ENCODE measurements at regions not wholly inside any gene's neighbourhood (a gene's known extent, or its start where the extent isn't known, plus 50 kb on each side); places are given as distances from the start of the nearest gene placed in this dataset.

- POLR2A ChIA-PET, result no interaction called here
- H3K36me3 Mint-ChIP-seq, result no peaks in the 10 kb centered on the region
- no peaks in the 10 kb centered on the region for H3K4me1 Mint-ChIP-seq
- H3K27me3 Mint-ChIP-seq, result peaks cover 18% of the 10 kb centered on the region
- no peak overlapping the region for H3K27ac Mint-ChIP-seq
- H3K9me3 Mint-ChIP-seq, result no peaks in the 10 kb centered on the region
- ATAC-seq (ENCODE audit: low read depth), result no peak
- H3K4me3 Mint-ChIP-seq, result no peak overlapping the region
- no peak for DNase-seq
These were observed 102.5 kb upstream of the CELF2 start for GRCh38 chr10:10915215-10915614.

- ATAC-seq (ENCODE audit: low read depth) (no peak), DNase-seq (no peak)
- peaks cover 17% of the 10 kb centered on the region for H3K27me3 Mint-ChIP-seq
- no peaks in the 10 kb centered on the region for H3K36me3 Mint-ChIP-seq
- POLR2A ChIA-PET, result no interaction called here
- H3K4me1 Mint-ChIP-seq, result no peaks in the 10 kb centered on the region
- no peak overlapping the region for H3K27ac Mint-ChIP-seq
- H3K9me3 Mint-ChIP-seq, result no peaks in the 10 kb centered on the region
- no peak overlapping the region for H3K4me3 Mint-ChIP-seq
These were observed 100.6 kb upstream of the CELF2 start for GRCh38 chr10:10917031-10917430.

DNA sequence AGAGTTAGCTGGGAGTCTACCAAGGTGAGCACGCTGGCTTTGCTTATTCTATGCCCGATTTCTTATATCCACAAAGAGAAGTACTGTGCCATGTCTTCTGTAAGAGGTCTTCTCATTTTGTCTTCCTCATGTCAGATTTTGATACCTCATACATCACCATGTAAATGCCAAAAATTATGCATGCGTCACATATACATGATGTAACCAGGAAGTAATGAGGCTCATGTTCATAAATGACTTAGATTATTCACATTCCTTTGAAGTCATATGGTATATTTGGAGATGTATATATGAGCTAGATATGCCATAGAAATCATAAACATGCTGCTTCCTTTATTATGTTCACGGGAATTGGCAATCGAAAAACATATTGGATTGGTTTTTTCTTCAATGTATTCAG lies 97.7 kb upstream of the CELF2 start:
- peaks cover 8% of the 10 kb centered on the region for H3K27me3 Mint-ChIP-seq
- H3K4me3 Mint-ChIP-seq, result no peak overlapping the region
- H3K36me3 Mint-ChIP-seq, result no peaks in the 10 kb centered on the region
- H3K9me3 Mint-ChIP-seq, result no peaks in the 10 kb centered on the region
- H3K4me1 Mint-ChIP-seq, result no peaks in the 10 kb centered on the region
- POLR2A ChIA-PET, result no interaction called here
- no peak for DNase-seq
- H3K27ac Mint-ChIP-seq, result no peak overlapping the region
- ATAC-seq (ENCODE audit: low read depth), result no peak

DNA sequence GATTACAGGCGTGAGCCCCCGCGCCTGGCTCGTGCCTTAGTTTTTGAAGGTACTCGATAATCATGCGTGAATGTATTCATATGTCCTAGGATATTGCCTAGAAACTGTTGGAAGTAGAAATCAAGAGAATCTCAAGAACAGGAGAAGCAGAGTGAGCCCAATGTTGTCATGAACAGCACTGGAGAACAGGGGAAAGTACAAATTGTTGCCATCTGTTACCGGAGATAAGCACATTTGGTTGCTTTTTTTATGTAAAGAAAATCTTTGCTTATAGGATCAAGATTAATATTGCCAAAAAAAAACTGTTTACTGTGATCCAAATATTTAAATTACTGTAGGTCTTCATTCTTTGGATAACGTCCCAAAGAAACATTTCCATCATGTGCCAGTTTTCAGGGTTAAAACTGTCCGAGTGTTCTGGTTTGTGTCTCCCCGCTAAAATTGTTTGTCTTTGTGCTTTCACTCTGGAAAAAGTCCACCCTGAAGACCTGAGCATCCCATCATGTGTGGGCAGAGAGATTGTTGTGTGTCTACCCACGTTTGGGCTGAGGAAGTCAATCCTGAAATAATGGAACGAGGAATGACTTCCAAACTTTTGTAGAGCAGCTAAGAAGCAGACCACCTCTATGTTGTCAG lies 95.7 kb upstream of the CELF2 start:
- DNase-seq (no peak), ATAC-seq (ENCODE audit: low read depth) (no peak)
- no peaks in the 10 kb centered on the region for H3K4me1 Mint-ChIP-seq
- H3K4me3 Mint-ChIP-seq, result no peak overlapping the region
- H3K27me3 Mint-ChIP-seq, result peaks cover 7% of the 10 kb centered on the region
- no peaks in the 10 kb centered on the region for H3K9me3 Mint-ChIP-seq
- H3K27ac Mint-ChIP-seq, result no peak overlapping the region
- no peaks in the 10 kb centered on the region for H3K36me3 Mint-ChIP-seq
- POLR2A ChIA-PET, result no interaction called here

DNA sequence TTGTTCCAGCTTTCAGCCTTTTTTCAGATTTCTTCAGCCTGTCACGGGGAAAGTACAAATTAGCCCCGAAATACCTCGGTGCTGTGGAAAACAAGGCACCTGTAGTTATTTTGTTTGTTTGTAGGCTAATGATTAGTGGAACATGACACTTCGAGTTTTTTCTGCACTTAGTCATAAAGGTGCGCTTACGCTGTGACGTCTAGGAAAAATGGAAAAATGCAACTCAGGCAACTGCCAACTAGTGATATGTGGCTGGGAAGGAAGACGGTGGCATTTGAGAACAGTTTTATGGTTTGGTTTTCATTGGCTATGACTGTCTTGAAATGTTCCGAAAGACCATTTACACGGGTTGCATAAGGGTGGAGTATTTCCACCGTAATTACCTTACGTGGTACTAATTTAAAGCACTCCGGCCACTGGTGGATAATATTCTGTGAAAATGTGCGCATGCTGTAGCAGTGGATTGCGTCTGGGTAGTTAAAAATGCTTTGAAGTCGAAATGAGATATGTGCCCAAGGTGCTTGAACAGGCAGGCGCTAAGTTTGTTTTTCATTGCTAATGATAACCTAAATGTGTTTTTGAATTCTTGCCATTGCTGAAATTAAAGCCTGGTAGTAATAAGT lies 94.5 kb upstream of the CELF2 start:
- POLR2A ChIA-PET, result no interaction called here
- Mint-ChIP-seq H3K27ac (no peak overlapping the region), H3K4me3 (no peak overlapping the region), H3K9me3 (no peaks in the 10 kb centered on the region), H3K36me3 (no peaks in the 10 kb centered on the region), H3K4me1 (no peaks in the 10 kb centered on the region), H3K27me3 (peaks cover 5% of the 10 kb centered on the region)
- no peak for ATAC-seq (ENCODE audit: low read depth)
- DNase-seq, result no peak

DNA sequence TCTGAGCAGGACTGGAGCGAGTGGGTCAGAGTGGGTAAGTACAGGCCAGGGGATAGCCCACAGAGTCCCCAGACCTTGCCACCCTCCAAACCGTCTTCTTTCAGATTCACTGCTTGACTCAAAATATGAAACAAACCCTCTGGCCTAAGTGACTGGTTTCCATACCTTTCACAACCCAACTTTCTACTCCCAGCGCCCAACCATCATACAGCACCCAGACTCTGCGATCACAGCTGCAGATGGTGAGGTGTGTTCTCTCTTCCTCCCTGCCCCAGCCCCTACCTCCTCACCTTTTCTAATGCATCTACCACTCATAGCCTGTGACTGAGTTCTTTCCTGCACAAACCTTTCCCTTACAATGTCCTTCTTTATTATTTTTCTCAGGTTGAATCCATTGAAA lies 92.0 kb upstream of the CELF2 start:
- H3K4me3 Mint-ChIP-seq, result no peak overlapping the region
- H3K4me1 Mint-ChIP-seq, result no peaks in the 10 kb centered on the region
- POLR2A ChIA-PET, result no interaction called here
- H3K36me3 Mint-ChIP-seq, result no peaks in the 10 kb centered on the region
- no peak overlapping the region for H3K27ac Mint-ChIP-seq
- H3K9me3 Mint-ChIP-seq, result no peaks in the 10 kb centered on the region
- H3K27me3 Mint-ChIP-seq, result peaks cover 6% of the 10 kb centered on the region
- DNase-seq (no peak), ATAC-seq (ENCODE audit: low read depth) (no peak)

DNA sequence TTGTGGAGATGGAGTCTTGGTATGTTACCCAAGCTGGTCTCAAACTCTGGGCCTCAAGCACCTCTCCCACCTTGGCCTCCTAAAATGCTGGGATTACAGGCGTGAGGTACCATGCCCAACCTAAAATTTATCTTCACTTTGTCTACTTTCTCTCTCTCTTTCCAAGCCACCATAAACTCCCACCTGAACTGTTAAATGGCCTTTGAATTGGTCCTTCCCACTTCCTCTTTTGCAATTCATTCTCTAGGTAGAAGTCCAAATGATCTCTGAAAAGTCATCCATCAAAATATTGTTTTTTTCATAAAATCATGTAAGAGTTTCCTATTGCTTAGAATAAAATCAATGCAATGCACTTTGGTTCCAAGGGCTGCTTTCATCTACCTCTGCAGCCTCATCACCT lies 90.1 kb upstream of the CELF2 start:
- H3K4me1 Mint-ChIP-seq, result no peaks in the 10 kb centered on the region
- H3K4me3 Mint-ChIP-seq, result no peak overlapping the region
- H3K9me3 Mint-ChIP-seq, result no peaks in the 10 kb centered on the region
- H3K27me3 Mint-ChIP-seq, result peaks cover 6% of the 10 kb centered on the region
- ATAC-seq (ENCODE audit: low read depth) (no peak), DNase-seq (no peak)
- POLR2A ChIA-PET, result no interaction called here
- no peaks in the 10 kb centered on the region for H3K36me3 Mint-ChIP-seq
- no peak overlapping the region for H3K27ac Mint-ChIP-seq

GRCh38 chr10:10930979-10931743 lies 86.5 kb upstream of the CELF2 start:
- DNase-seq (no peak), ATAC-seq (ENCODE audit: low read depth) (no peak)
- H3K9me3 Mint-ChIP-seq, result no peaks in the 10 kb centered on the region
- no peak overlapping the region for H3K27ac Mint-ChIP-seq
- POLR2A ChIA-PET, result no interaction called here
- H3K4me1 Mint-ChIP-seq, result no peaks in the 10 kb centered on the region
- H3K36me3 Mint-ChIP-seq, result no peaks in the 10 kb centered on the region
- peaks cover 11% of the 10 kb centered on the region for H3K27me3 Mint-ChIP-seq
- no peak overlapping the region for H3K4me3 Mint-ChIP-seq

DNA sequence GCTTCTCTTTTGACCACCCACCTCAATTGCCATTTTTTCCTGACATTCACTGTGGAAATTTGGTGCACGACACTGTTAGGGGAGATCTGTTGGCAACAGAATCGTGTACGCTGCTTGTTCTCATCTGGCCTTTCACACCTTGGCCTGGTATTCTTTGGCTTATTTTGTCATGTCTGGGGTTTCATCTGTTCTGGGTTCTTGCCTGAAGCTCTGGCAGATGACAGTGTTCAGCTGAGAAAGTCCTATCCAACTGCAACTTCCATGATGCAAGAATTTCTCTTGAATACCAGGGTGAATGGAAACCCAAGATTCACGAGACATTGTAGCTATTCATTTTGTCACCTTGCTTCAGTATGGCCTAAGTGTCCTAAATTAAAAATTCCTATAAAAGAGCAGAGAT lies 82.6 kb upstream of the CELF2 start:
- no peak overlapping the region for H3K4me3 Mint-ChIP-seq
- DNase-seq (no peak), ATAC-seq (ENCODE audit: low read depth) (no peak)
- no peak overlapping the region for H3K27ac Mint-ChIP-seq
- H3K36me3 Mint-ChIP-seq, result no peaks in the 10 kb centered on the region
- H3K4me1 Mint-ChIP-seq, result no peaks in the 10 kb centered on the region
- no peaks in the 10 kb centered on the region for H3K9me3 Mint-ChIP-seq
- peaks cover 7% of the 10 kb centered on the region for H3K27me3 Mint-ChIP-seq
- POLR2A ChIA-PET, result no interaction called here

DNA sequence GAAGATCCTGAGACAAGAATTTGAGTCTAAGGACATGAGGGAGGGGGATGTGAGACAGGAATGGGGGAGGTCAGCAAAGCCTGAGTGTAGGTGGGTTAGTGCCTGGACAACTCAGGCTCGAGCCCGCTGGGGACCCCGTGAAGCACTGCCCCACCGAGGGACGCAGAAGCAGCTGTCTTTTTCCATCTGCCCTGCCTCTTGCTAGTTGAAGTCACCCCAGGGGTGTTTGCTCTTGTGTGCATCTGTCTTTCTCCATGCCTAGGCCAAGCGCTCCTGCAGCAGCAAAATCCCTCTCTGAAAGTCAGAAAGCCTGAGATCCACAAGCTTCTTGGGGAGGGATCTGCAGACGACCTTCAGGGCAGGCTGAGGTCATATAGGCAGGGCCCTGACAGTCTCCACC lies 79.0 kb upstream of the CELF2 start:
- no peak overlapping the region for H3K4me3 Mint-ChIP-seq
- ATAC-seq (ENCODE audit: low read depth), result no peak
- H3K27me3 Mint-ChIP-seq, result peaks cover 11% of the 10 kb centered on the region
- H3K27ac Mint-ChIP-seq, result no peak overlapping the region
- peaks cover 7% of the 10 kb centered on the region for H3K9me3 Mint-ChIP-seq
- H3K4me1 Mint-ChIP-seq, result no peaks in the 10 kb centered on the region
- DNase-seq, result no peak
- no peaks in the 10 kb centered on the region for H3K36me3 Mint-ChIP-seq
- POLR2A ChIA-PET, result no interaction called here

DNA sequence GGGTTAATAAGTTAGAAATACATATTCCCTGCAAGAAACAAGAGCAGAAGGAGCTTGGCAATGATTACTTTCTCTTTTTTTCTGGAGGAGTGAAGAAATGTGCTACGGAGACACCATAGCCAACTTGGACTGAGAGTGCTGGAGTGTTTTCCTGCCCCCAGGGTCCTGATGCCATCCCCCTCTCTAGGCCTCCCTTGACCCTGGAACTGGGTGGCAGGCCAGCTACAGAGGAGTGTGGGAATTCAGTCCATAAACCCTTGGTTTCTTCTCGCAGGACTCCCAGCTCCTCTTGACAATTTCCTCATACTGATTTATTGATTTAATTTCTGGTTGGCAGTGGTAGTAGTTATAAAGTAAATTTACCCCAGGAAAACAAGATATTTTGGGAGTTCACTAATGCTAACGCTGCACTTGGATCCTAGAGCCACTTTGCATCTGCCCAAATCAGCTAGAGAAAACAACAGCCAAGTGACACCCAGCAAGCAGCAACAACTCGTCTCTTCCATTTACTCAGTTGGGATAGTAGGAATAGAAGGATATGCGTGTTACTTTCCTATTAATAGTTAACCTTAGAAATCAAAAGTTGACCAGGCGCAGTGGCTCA lies 76.4 kb upstream of the CELF2 start:
- DNase-seq, result no peak
- Mint-ChIP-seq H3K27ac (no peak overlapping the region), H3K9me3 (peaks cover 9% of the 10 kb centered on the region), H3K27me3 (peaks cover 16% of the 10 kb centered on the region), H3K4me3 (no peak overlapping the region), H3K4me1 (no peaks in the 10 kb centered on the region), H3K36me3 (no peaks in the 10 kb centered on the region)
- POLR2A ChIA-PET, result no interaction called here
- ATAC-seq (ENCODE audit: low read depth), result no peak

- H3K4me1 Mint-ChIP-seq, result no peaks in the 10 kb centered on the region
- H3K27ac Mint-ChIP-seq, result no peak overlapping the region
- peaks cover 13% of the 10 kb centered on the region for H3K27me3 Mint-ChIP-seq
- peaks cover 9% of the 10 kb centered on the region for H3K9me3 Mint-ChIP-seq
- no peak for DNase-seq
- no peak overlapping the region for H3K4me3 Mint-ChIP-seq
- POLR2A ChIA-PET, result no interaction called here
- H3K36me3 Mint-ChIP-seq, result no peaks in the 10 kb centered on the region
- no peak for ATAC-seq (ENCODE audit: low read depth)
These were observed 75.2 kb upstream of the CELF2 start for GRCh38 chr10:10942441-10942840.

DNA sequence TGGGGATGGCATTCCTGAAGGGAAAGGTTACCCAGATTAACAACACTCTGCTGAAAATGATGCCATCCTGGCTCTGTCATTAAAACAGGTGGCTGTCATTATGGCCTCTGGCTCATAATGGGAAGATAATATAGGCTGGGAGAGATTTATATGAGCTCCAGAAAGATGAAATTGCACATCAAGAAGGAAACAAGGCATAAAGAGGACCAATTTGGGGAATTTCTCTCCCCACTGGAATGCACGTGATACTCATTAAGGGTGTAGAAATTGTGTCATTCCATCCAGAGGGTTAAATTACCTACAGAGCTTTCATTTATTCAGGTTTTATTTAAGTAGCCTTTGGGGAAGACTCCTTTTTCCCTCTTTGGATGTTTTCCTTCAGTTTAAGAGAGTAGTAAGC lies 71.6 kb upstream of the CELF2 start:
- ATAC-seq (ENCODE audit: low read depth), result no peak
- Mint-ChIP-seq H3K4me3 (no peak overlapping the region), H3K36me3 (no peaks in the 10 kb centered on the region), H3K27ac (no peak overlapping the region), H3K27me3 (peaks cover 13% of the 10 kb centered on the region), H3K9me3 (peaks cover 9% of the 10 kb centered on the region), H3K4me1 (no peaks in the 10 kb centered on the region)
- POLR2A ChIA-PET, result no interaction called here
- no peak for DNase-seq

DNA sequence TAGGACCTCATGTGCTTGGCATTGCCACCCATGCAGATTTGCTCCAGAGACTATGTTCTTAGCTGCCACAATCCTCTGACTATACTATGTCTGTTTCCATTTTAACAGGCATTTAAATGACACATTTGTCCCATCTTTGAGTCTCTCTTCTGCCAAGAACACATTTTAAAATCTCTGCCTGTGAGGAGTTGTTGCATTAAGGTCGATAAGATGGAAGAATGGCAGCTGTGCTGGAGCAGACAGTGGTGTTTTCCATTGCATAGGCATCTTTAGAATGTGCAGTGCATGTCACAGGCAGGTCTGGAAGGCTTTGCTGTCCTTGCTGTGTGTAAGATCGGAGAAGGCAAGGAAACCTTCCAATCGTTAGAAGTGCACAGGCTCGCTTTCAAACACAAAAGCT lies 70.9 kb upstream of the CELF2 start:
- peaks cover 13% of the 10 kb centered on the region for H3K27me3 Mint-ChIP-seq
- POLR2A ChIA-PET, result no interaction called here
- no peak for ATAC-seq (ENCODE audit: low read depth)

More for the DNA sequence above, 70.9 kb upstream of the CELF2 start:
- H3K4me3 Mint-ChIP-seq, result no peak overlapping the region
- no peaks in the 10 kb centered on the region for H3K4me1 Mint-ChIP-seq
- no peak for DNase-seq
- no peaks in the 10 kb centered on the region for H3K36me3 Mint-ChIP-seq
- no peak overlapping the region for H3K27ac Mint-ChIP-seq
- peaks cover 9% of the 10 kb centered on the region for H3K9me3 Mint-ChIP-seq

Measured in activated naive CD8-positive, alpha-beta T cell treated with anti-CD3 and anti-CD28 coated beads, Interleukin-2, amount 10 ng/mL, durations not matched to agents 7 days and 5 days (primary cell).